ENCODE measurements at regions not wholly inside any gene's neighbourhood (a gene's known extent, or its start where the extent isn't known, plus 50 kb on each side); places are given as distances from the start of the nearest gene placed in this dataset.

GRCh38 chr6:4531406-4531805, 244.8 kb upstream of the CDYL start:
- Histone ChIP-seq H3K36me3 (no peaks in the 10 kb centered on the region), H3K27me3 (ENCODE audit: low read depth) (no peaks in the 10 kb centered on the region), H3K4me1 (no peaks in the 10 kb centered on the region), H3K9me3 (replicated peaks) (peaks cover 37% of the 10 kb centered on the region), H3K27ac (replicated peaks) (no peak overlapping the region), H3K4me3 (no peak overlapping the region)
- intact Hi-C loops (cut with micrococcal nuclease), result no loop called here
- no peak for TF ChIP-seq CTCF (IDR thresholded peaks at IDR 0.05; ENCODE audit: borderline replicate concordance)
- no peak for DNase-seq

- intact Hi-C loops (cut with micrococcal nuclease), result no loop called here
- DNase-seq, result no peak
- Histone ChIP-seq H3K4me3 (no peak overlapping the region), H3K4me1 (no peaks in the 10 kb centered on the region), H3K27me3 (ENCODE audit: low read depth) (no peaks in the 10 kb centered on the region), H3K9me3 (replicated peaks) (peaks cover 3% of the 10 kb centered on the region), H3K36me3 (no peaks in the 10 kb centered on the region), H3K27ac (replicated peaks) (no peak overlapping the region)
- no peak for TF ChIP-seq CTCF (IDR thresholded peaks at IDR 0.05; ENCODE audit: borderline replicate concordance)
Observed at GRCh38 chr6:4522453-4522852, 253.8 kb upstream of the CDYL start.

GRCh38 chr6:4521070-4521469, 255.1 kb upstream of the CDYL start:
- no peaks in the 10 kb centered on the region for H3K4me1 ChIP-seq
- no peak overlapping the region for H3K27ac ChIP-seq (replicated peaks)
- no peak for TF ChIP-seq CTCF (IDR thresholded peaks at IDR 0.05; ENCODE audit: borderline replicate concordance)
- intact Hi-C loops (cut with micrococcal nuclease), result no loop called here
- no peak overlapping the region for H3K4me3 ChIP-seq
- peaks cover 3% of the 10 kb centered on the region for H3K9me3 ChIP-seq (replicated peaks)
- DNase-seq, result no peak
- H3K27me3 ChIP-seq (ENCODE audit: low read depth), result no peaks in the 10 kb centered on the region
- H3K36me3 ChIP-seq, result no peaks in the 10 kb centered on the region

- no peak for DNase-seq
- TF ChIP-seq CTCF (IDR thresholded peaks at IDR 0.05; ENCODE audit: borderline replicate concordance), result no peak
- H3K9me3 ChIP-seq (replicated peaks), result peaks cover 3% of the 10 kb centered on the region
- no peaks in the 10 kb centered on the region for H3K27me3 ChIP-seq (ENCODE audit: low read depth)
- H3K4me3 ChIP-seq, result no peak overlapping the region
- H3K36me3 ChIP-seq, result no peaks in the 10 kb centered on the region
- intact Hi-C loops (cut with micrococcal nuclease), result no loop called here
- H3K4me1 ChIP-seq, result no peaks in the 10 kb centered on the region
- H3K27ac ChIP-seq (replicated peaks), result no peak overlapping the region
Observed at GRCh38 chr6:4518506-4518905, 257.7 kb upstream of the CDYL start.

- TF ChIP-seq CTCF (IDR thresholded peaks at IDR 0.05; ENCODE audit: borderline replicate concordance), result no peak
- intact Hi-C loops (cut with micrococcal nuclease), result no loop called here
- no peak overlapping the region for H3K4me3 ChIP-seq
- DNase-seq, result no peak
- H3K27ac ChIP-seq (replicated peaks), result no peak overlapping the region
- H3K27me3 ChIP-seq (ENCODE audit: low read depth), result no peaks in the 10 kb centered on the region
- peaks cover 3% of the 10 kb centered on the region for H3K9me3 ChIP-seq (replicated peaks)
- no peaks in the 10 kb centered on the region for H3K4me1 ChIP-seq
- no peaks in the 10 kb centered on the region for H3K36me3 ChIP-seq
Observed at GRCh38 chr6:4516206-4516605, 260.0 kb upstream of the CDYL start.

GRCh38 chr6:4513561-4513960, 262.6 kb upstream of the CDYL start:
- no peak for DNase-seq
- no peaks in the 10 kb centered on the region for H3K4me1 ChIP-seq
- H3K27me3 ChIP-seq (ENCODE audit: low read depth), result no peaks in the 10 kb centered on the region
- H3K9me3 ChIP-seq (replicated peaks), result no peaks in the 10 kb centered on the region
- no peak for TF ChIP-seq CTCF (IDR thresholded peaks at IDR 0.05; ENCODE audit: borderline replicate concordance)
- intact Hi-C loops (cut with micrococcal nuclease), result no loop called here
- no peak overlapping the region for H3K4me3 ChIP-seq
- no peaks in the 10 kb centered on the region for H3K36me3 ChIP-seq
- H3K27ac ChIP-seq (replicated peaks), result no peak overlapping the region
